ACC112 (cell line): ENCODE measurements at regions not wholly inside any gene's neighbourhood (a gene's known extent, or its start where the extent isn't known, plus 50 kb on each side); places are given as distances from the start of the nearest gene placed in this dataset.

ENCODE experiments used
- H2AFZ ChIP-seq: fragments of 200-600 bp; sonication (generic); one replicate; pipeline ENCODE4 v1.6.0; 2017; ENCODE audit warnings: antibody characterized with exemption, low read length; ENCODE audit not compliant: unreplicated experiment
- H3K27ac ChIP-seq: fragments of 200-600 bp; sonication (generic); 2 replicates; pipeline ENCODE4 v1.5.1; 2014; ENCODE audit warnings: low read depth, mild to moderate bottlenecking, antibody characterized with exemption, low read length, moderate library complexity
- H3K27me3 ChIP-seq: fragments of 200-600 bp; sonication (generic); 2 replicates; pipeline ENCODE4 v1.6.1; 2014; ENCODE audit warnings: mild to moderate bottlenecking, antibody characterized with exemption, low read length, moderate library complexity, mixed read lengths; ENCODE audit not compliant: insufficient read depth
- H3K36me3 ChIP-seq: fragments of 200-600 bp; sonication (generic); 2 replicates; pipeline ENCODE4 v1.6.1; 2016; ENCODE audit warnings: mild to moderate bottlenecking, antibody characterized with exemption, low read length, moderate library complexity, mixed read lengths; ENCODE audit not compliant: insufficient read depth
- H3K4me1 ChIP-seq: fragments of 200-600 bp; sonication (generic); one replicate; pipeline ENCODE4 v1.6.1; 2016; ENCODE audit warnings: low read length, mixed read lengths; ENCODE audit not compliant: insufficient read depth, unreplicated experiment, control insufficient read depth
- H3K4me3 ChIP-seq: fragments of 200-600 bp; sonication (generic); 2 replicates; pipeline ENCODE4 v1.5.1; 2014; ENCODE audit warnings: mild to moderate bottlenecking, low read depth, low read length
- H3K79me2 ChIP-seq: fragments of 200-600 bp; sonication (generic); one replicate; pipeline ENCODE4 v1.6.0; 2016; ENCODE audit warnings: low read length; ENCODE audit not compliant: control insufficient read depth, unreplicated experiment, insufficient read depth

DNA sequence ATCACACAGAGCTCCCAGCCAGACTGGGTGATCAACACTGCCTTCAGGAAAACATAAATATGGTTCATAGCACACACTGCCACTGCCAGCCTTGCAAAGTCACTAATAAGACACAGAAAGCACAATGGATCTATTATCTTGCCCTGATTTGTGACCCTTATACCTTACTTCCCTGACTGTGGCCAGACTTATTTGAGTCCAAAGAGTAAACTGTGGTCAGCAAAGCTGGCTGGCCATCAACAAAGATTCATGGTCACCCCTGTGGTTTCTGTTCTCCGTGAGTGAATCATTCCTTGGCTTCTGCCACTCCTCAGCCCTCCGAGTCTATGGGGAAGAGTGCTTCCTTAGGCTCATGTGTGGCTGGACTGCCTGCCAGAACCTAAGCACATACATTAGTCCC, 437.7 kb downstream of the RAP2B start:
- Histone ChIP-seq H2AFZ (no peak overlapping the region), H3K4me3 (no peak overlapping the region)

DNA sequence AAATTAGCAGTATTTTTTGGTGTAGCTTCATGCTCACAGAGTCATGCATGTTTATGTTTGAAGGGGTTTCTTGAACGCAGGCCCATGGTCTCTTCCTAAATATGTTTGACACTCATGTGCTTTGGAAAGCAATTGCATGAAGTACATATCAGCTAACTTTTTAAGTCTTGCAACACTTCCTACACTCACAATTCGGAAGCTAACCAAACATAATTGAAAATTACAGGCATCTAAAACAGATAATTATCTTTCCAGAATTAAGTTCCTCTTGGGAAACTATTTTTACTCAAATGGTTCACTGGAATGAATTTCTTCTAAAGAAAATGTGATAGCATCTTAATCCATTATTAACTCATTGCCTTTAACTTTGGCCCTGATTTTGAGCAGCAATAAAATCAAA, 438.9 kb downstream of the RAP2B start:
- peaks cover 25% of the 10 kb centered on the region for H3K4me1 ChIP-seq
- no peak overlapping the region for H3K27ac ChIP-seq
- H2AFZ ChIP-seq: no peak overlapping the region
- H3K79me2 ChIP-seq: no peaks in the 10 kb centered on the region
- no peaks in the 10 kb centered on the region for H3K36me3 ChIP-seq
- H3K27me3 ChIP-seq: no peaks in the 10 kb centered on the region
- no peak overlapping the region for H3K4me3 ChIP-seq

More for the DNA sequence above, 437.7 kb downstream of the RAP2B start:
- no peaks in the 10 kb centered on the region for H3K79me2 ChIP-seq
- no peak overlapping the region for H3K27ac ChIP-seq
- no peaks in the 10 kb centered on the region for H3K27me3 ChIP-seq
- H3K36me3 ChIP-seq: no peaks in the 10 kb centered on the region
- peaks cover 25% of the 10 kb centered on the region for H3K4me1 ChIP-seq

DNA sequence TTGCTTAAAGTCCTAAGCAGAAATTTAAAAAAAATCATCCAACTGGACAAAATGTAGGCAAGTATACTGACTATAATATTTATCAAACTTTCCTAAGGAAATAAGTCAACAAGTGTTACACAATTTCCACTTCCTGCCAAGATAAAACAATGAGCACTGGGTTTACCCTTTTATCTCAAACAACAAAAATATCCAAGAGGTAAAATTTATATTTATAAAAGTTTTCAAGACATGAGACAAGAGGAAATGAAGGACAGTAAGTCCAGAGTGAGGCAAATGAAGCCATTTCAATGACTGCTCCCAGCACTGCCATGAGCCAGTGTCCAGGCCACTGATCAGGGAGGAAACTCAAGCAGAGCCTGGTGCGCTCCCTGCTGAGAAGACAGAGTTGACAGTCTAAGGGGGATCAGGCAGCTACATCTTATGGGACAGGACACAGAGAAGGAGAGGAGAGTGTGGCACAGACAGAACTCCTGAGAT, 439.4 kb downstream of the RAP2B start:
- no peaks in the 10 kb centered on the region for H3K27me3 ChIP-seq
- H3K36me3 ChIP-seq: no peaks in the 10 kb centered on the region
- H3K4me3 ChIP-seq: no peak overlapping the region
- H3K79me2 ChIP-seq: no peaks in the 10 kb centered on the region
- no peak overlapping the region for H3K27ac ChIP-seq
- no peak overlapping the region for H2AFZ ChIP-seq
- H3K4me1 ChIP-seq: peaks cover 25% of the 10 kb centered on the region

DNA sequence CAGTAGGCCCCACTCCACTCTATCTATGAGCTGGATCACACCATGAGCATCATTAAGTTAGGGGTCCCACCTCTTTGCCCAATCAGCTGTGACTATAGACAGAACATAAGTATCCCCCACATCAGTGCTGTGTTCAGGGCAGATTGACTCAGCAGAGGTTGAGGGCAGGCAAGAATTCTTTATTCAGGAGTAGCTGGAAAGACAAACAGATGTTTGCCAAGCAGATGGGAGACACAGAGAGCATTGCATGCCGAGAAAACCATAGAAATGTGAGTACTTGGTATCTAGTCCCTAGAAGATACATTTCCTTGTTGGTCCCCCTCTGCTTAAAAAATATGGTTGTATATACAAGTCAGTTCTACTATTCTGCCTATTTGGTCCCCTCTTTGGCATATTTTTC, 440.8 kb downstream of the RAP2B start:
- no peak overlapping the region for H3K27ac ChIP-seq
- no peak overlapping the region for H3K4me3 ChIP-seq
- no peaks in the 10 kb centered on the region for H3K27me3 ChIP-seq
- no peak overlapping the region for H2AFZ ChIP-seq
- H3K79me2 ChIP-seq: no peaks in the 10 kb centered on the region
- H3K4me1 ChIP-seq: peaks cover 25% of the 10 kb centered on the region
- H3K36me3 ChIP-seq: no peaks in the 10 kb centered on the region

DNA sequence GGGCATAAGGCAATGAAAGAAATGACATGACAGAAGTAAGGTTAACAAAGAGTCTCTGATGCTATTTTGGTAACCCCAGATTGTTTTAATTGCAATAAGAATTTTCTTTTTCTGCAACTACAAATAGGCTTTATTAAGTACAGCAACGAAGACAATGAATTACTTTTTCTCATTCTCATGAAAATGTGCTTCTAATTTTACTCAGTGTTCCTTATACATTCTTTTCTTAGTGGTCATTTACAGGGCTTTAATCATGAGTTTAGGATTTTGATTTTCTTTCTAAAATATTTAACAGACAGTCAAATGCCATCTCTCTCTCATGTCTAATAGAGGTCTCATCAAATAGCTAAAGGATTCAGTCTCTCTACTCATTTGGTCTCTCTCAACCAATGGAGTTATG, 452.1 kb downstream of the RAP2B start:
- Histone ChIP-seq H3K36me3 (no peaks in the 10 kb centered on the region), H3K4me1 (peaks cover 11% of the 10 kb centered on the region), H2AFZ (no peak overlapping the region), H3K4me3 (no peak overlapping the region), H3K27me3 (no peaks in the 10 kb centered on the region), H3K79me2 (no peaks in the 10 kb centered on the region), H3K27ac (peak overlapping the region; percentile 6; the same call in 1 of the 2 replicates)

DNA sequence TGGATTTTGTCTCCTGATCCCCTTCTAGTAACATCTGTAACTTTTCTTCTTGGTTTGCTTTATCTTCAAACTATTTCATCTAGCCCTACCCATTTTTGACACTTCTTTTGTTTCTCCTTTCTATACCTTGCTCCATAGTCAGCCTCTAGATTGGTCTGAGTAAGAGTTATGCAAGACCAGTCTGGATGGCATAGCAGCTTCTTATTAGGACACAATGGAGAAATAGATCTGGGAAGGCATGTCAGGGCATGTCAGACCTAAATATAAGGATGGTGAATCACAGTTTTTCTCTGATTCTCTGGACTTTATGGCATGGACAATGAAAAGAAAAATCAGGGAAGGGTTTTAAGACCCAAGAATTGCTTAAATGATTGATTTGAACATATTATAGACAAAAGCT, 452.5 kb downstream of the RAP2B start:
- Histone ChIP-seq H3K79me2 (no peaks in the 10 kb centered on the region), H3K27me3 (no peaks in the 10 kb centered on the region), H3K36me3 (no peaks in the 10 kb centered on the region), H3K4me3 (no peak overlapping the region), H3K27ac (peak overlapping the region; percentile 12; the same call in 1 of the 2 replicates), H2AFZ (no peak overlapping the region), H3K4me1 (peaks cover 11% of the 10 kb centered on the region)

DNA sequence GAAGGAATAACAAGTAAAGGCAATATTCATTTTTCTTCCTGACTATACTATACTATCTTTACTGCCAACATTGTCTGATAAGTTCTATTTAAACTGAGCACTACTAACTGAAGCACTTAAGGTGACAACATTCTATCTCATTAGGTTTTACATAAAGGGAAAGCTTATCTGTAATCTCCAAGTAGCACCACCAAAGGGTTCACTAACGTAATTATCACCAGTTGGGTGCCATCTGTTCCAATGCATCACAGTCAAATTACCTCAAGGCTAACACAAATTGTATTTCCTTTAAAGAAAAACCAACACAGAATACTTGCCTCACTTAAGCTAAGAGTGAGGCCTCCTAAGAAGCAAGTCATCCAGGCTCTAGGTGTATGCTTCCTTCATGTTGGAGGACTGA, 453.8 kb downstream of the RAP2B start:
- H3K27me3 ChIP-seq: no peaks in the 10 kb centered on the region
- no peak overlapping the region for H3K27ac ChIP-seq
- peaks cover 11% of the 10 kb centered on the region for H3K4me1 ChIP-seq
- no peak overlapping the region for H3K4me3 ChIP-seq
- H3K79me2 ChIP-seq: no peaks in the 10 kb centered on the region
- peaks cover 3% of the 10 kb centered on the region; the same call in 1 of the 2 replicates for H3K36me3 ChIP-seq
- H2AFZ ChIP-seq: no peak overlapping the region

DNA sequence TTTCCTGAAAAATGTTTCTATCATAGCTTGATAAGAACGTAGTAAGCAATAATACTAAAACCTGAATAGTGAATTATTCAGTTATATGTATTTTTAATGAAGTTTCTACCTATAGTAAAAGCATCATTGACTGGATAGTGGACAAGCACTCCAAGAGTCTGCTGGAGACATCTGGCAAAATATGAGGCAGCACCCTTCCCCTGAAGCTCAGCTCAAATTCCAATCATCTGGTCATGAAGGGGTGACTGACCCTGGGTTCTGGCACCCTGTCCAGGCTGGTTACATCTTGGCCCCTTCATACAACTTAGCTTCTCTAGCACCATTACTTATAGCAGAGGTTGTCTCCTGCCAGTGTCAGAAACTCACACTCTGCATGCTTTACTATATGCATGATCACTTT, 455.4 kb downstream of the RAP2B start:
- Histone ChIP-seq H3K79me2 (no peaks in the 10 kb centered on the region), H3K27ac (no peak overlapping the region), H3K36me3 (peaks cover 3% of the 10 kb centered on the region; the same call in 1 of the 2 replicates), H3K27me3 (no peaks in the 10 kb centered on the region), H3K4me3 (no peak overlapping the region), H2AFZ (no peak overlapping the region), H3K4me1 (peaks cover 17% of the 10 kb centered on the region)

DNA sequence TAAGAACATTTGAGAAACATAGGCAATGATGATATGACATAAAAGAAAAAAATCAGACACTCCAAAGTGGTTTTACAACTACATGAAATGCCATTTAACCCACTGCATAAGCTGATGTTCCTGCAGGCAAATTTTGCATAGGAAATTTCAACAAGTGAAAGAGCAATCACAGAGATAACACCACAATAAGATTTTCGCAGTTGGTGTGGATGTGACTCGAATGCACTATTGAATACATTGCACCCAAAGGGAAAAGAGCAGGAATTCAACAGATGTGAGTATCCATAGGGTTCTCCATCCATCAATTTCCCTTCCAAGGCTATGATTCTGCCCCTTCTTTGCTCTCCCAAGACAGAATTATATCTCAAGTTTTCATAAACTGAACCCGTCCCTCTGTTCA, 456.1 kb downstream of the RAP2B start:
- Histone ChIP-seq H2AFZ (no peak overlapping the region), H3K36me3 (peaks cover 3% of the 10 kb centered on the region; the same call in 1 of the 2 replicates), H3K27me3 (no peaks in the 10 kb centered on the region), H3K79me2 (no peaks in the 10 kb centered on the region), H3K4me3 (no peak overlapping the region), H3K4me1 (peaks cover 17% of the 10 kb centered on the region), H3K27ac (no peak overlapping the region)

DNA sequence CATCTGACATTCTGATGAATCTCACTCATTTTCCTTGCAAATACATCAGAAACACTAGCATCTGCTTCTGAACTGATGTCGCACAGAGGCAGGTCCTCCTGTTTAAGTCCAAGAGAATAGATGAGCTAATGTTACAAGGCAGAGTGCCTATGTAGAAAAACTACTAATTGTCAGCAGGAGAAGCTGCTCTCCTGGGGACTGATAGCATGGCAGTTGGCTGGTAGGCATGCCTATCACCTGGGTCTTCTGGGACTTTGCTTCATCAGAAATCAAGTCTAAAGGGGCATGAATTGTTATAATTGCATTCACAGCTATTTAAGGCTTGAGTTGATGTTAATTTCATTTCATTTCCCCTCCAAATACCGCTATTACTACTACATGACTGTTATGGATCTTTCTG, 457.2 kb downstream of the RAP2B start:
- no peak overlapping the region for H2AFZ ChIP-seq
- no peak overlapping the region for H3K4me3 ChIP-seq
- H3K27ac ChIP-seq: no peak overlapping the region
- peaks cover 3% of the 10 kb centered on the region; the same call in 1 of the 2 replicates for H3K36me3 ChIP-seq
- no peaks in the 10 kb centered on the region for H3K27me3 ChIP-seq
- peaks cover 12% of the 10 kb centered on the region for H3K4me1 ChIP-seq
- H3K79me2 ChIP-seq: no peaks in the 10 kb centered on the region

DNA sequence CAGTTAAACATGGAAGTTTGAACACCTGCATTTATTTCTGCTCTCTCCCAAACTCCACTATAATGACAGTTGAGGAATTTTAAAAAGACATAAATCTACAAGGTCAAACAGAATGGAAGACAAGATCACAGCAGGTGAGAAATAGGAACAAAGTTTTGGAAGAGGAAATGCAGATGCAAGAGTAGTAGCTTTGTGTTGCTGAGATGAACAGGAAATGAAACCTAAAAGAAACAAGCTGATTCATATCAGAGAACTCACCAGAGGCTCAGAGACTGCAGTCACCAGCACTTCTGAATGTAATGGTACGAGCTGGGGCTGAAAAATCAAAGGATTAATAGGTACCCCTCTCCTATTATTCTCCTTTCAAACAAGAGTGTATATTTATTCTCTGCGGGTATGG, 459.9 kb downstream of the RAP2B start:
- Histone ChIP-seq H3K79me2 (no peaks in the 10 kb centered on the region), H3K27me3 (no peaks in the 10 kb centered on the region), H3K4me1 (peaks cover 6% of the 10 kb centered on the region), H3K36me3 (peaks cover 3% of the 10 kb centered on the region; the same call in 1 of the 2 replicates), H2AFZ (peak overlapping the region; percentile 91), H3K4me3 (no peak overlapping the region), H3K27ac (no peak overlapping the region)
